ENCODE measurements at regions not wholly inside any gene's neighbourhood (a gene's known extent, or its start where the extent isn't known, plus 50 kb on each side); places are given as distances from the start of the nearest gene placed in this dataset.

DNA sequence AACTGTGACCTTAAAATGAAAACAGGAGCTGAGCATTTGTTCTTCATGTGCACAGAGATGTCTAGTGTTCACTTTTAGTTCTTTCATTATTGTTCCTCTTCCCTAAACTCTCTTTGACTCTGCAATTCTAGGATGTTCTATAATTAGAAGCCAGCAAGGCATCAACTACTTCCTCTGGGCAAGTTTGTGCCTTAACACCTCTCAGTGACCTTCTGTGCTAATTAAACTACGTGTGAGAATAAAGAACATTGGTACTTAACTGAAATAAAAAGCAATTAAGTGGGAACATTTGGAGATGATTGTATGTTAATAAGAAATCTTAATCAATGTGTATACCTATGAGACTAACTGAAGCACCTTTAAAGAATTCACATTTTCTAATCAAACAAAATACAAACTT lies 242.8 kb downstream of the RASEF start:
- no peak for TF ChIP-seq RAD21 (IDR thresholded peaks at IDR 0.05; ENCODE audit: low read depth)
- no peak for TF ChIP-seq CREB1 (IDR thresholded peaks at IDR 0.05; ENCODE audit: low read depth)
- TF ChIP-seq YY1 (IDR thresholded peaks at IDR 0.05; ENCODE audit: low read depth), result no peak
- TF ChIP-seq, protein P1, sequence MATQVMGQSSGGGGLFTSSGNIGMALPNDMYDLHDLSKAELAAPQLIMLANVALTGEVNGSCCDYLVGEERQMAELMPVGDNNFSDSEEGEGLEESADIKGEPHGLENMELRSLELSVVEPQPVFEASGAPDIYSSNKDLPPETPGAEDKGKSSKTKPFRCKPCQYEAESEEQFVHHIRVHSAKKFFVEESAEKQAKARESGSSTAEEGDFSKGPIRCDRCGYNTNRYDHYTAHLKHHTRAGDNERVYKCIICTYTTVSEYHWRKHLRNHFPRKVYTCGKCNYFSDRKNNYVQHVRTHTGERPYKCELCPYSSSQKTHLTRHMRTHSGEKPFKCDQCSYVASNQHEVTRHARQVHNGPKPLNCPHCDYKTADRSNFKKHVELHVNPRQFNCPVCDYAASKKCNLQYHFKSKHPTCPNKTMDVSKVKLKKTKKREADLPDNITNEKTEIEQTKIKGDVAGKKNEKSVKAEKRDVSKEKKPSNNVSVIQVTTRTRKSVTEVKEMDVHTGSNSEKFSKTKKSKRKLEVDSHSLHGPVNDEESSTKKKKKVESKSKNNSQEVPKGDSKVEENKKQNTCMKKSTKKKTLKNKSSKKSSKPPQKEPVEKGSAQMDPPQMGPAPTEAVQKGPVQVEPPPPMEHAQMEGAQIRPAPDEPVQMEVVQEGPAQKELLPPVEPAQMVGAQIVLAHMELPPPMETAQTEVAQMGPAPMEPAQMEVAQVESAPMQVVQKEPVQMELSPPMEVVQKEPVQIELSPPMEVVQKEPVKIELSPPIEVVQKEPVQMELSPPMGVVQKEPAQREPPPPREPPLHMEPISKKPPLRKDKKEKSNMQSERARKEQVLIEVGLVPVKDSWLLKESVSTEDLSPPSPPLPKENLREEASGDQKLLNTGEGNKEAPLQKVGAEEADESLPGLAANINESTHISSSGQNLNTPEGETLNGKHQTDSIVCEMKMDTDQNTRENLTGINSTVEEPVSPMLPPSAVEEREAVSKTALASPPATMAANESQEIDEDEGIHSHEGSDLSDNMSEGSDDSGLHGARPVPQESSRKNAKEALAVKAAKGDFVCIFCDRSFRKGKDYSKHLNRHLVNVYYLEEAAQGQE (IDR thresholded peaks at IDR 0.05; ENCODE audit: low read depth), result no peak
- no peak for TF ChIP-seq TCF12 (IDR thresholded peaks at IDR 0.05; ENCODE audit: low read depth)
- TF ChIP-seq, protein P2, sequence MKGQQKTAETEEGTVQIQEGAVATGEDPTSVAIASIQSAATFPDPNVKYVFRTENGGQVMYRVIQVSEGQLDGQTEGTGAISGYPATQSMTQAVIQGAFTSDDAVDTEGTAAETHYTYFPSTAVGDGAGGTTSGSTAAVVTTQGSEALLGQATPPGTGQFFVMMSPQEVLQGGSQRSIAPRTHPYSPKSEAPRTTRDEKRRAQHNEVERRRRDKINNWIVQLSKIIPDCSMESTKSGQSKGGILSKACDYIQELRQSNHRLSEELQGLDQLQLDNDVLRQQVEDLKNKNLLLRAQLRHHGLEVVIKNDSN (IDR thresholded peaks at IDR 0.05), result no peak
- TF ChIP-seq ZBTB7A (IDR thresholded peaks at IDR 0.05; ENCODE audit: low read depth), result no peak
- TF ChIP-seq FOXM1 (IDR thresholded peaks at IDR 0.05; ENCODE audit: borderline replicate concordance, low read depth), result no peak
- TF ChIP-seq EP300 (IDR thresholded peaks at IDR 0.05; ENCODE audit: borderline replicate concordance), result no peak

Data from Ishikawa (cell line).